Large intestine (tissue), 3 donors: ENCODE measurements at regions not wholly inside any gene's neighbourhood (a gene's known extent, or its start where the extent isn't known, plus 50 kb on each side); places are given as distances from the start of the nearest gene placed in this dataset.

Experiments
- DNase-seq, 2 donors: peaks; one replicate each; pipeline versions ENCODE4 v3.0.0 to v3.0.0-alpha.2; 2013
- H3K27ac ChIP-seq: one replicate; pipeline ENCODE4 v1.5.1; 2013; ENCODE audit warnings: low read length
- H3K27me3 ChIP-seq: 2 replicates; pipeline ENCODE4 v1.6.1; 2013; ENCODE audit warnings: low read length; ENCODE audit not compliant: control insufficient read depth, insufficient read depth
- H3K36me3 ChIP-seq: 2 replicates; pipeline ENCODE4 v1.6.1; 2013; ENCODE audit warnings: low read length; ENCODE audit not compliant: control insufficient read depth, insufficient read depth
- H3K4me1 ChIP-seq: one replicate; pipeline ENCODE4 v1.6.1; 2013; ENCODE audit warnings: low read length; ENCODE audit not compliant: control insufficient read depth, insufficient read depth
- H3K4me3 ChIP-seq: one replicate; pipeline ENCODE4 v1.5.1; 2013; ENCODE audit warnings: low read length
- H3K9me3 ChIP-seq: one replicate; pipeline ENCODE4 v1.6.1; 2013; ENCODE audit warnings: mild to moderate bottlenecking, low read depth, low read length, moderate library complexity; ENCODE audit not compliant: control insufficient read depth
- whole genome bisulfite sequencing: methylation state at CpG from one replicate; pipeline ENCODE4 v1.1.5; 2013; ENCODE audit warnings: low lambda C conversion rate; ENCODE audit not compliant: insufficient coverage; 5-methylcytosine and 5-hydroxymethylcytosine counted together

- no peak overlapping the region for H3K4me3 ChIP-seq
- peaks cover 12% of the 10 kb centered on the region for H3K4me1 ChIP-seq
- peaks cover 43% of the 10 kb centered on the region for H3K36me3 ChIP-seq
- WGBS: no CpG with 5 or more reads among the region's 8 CpGs
- H3K27ac ChIP-seq: no peak overlapping the region
- DNase-seq: no peak
- H3K27me3 ChIP-seq: no peaks in the 10 kb centered on the region
- no peaks in the 10 kb centered on the region for H3K9me3 ChIP-seq
These were observed 259.7 kb downstream of the SEC14L1 start for GRCh38 chr17:77400445-77400870.

GRCh38 chr17:77402159-77402731 lies 261.5 kb downstream of the SEC14L1 start:
- WGBS: no CpG with 5 or more reads among the region's 34 CpGs
- Histone ChIP-seq H3K27ac (no peak overlapping the region), H3K4me1 (peaks cover 12% of the 10 kb centered on the region), H3K9me3 (no peaks in the 10 kb centered on the region), H3K27me3 (no peaks in the 10 kb centered on the region), H3K36me3 (peaks cover 46% of the 10 kb centered on the region), H3K4me3 (no peak overlapping the region)
- DNase-seq: no peak

DNA sequence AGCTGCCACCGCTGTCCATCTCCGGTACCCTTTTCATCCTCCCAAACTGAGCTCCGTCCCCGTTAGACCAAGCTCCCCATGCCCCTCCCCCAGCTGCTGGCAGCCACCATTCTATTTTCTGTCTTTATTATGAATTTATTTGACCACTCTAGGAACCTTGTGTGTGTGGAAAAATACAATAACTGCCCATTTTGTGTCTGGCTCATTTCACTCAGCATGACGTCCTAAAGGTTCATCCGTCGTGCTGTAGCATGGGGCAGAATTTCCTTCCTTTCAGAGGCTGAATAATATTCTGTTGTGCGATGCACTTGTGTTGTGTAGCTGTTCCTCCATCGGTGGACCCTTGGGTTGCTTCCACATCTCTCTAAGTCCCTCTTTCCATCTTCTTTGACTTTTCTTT lies 263.1 kb downstream of the SEC14L1 start:
- H3K4me3 ChIP-seq: no peak overlapping the region
- H3K27me3 ChIP-seq: no peaks in the 10 kb centered on the region
- H3K27ac ChIP-seq: no peak overlapping the region
- peaks cover 44% of the 10 kb centered on the region for H3K36me3 ChIP-seq
- 100% methylated on average over 3 of the region's 9 CpGs for WGBS
- peaks cover 19% of the 10 kb centered on the region for H3K4me1 ChIP-seq
- H3K9me3 ChIP-seq: no peaks in the 10 kb centered on the region
- no peak for DNase-seq

DNA sequence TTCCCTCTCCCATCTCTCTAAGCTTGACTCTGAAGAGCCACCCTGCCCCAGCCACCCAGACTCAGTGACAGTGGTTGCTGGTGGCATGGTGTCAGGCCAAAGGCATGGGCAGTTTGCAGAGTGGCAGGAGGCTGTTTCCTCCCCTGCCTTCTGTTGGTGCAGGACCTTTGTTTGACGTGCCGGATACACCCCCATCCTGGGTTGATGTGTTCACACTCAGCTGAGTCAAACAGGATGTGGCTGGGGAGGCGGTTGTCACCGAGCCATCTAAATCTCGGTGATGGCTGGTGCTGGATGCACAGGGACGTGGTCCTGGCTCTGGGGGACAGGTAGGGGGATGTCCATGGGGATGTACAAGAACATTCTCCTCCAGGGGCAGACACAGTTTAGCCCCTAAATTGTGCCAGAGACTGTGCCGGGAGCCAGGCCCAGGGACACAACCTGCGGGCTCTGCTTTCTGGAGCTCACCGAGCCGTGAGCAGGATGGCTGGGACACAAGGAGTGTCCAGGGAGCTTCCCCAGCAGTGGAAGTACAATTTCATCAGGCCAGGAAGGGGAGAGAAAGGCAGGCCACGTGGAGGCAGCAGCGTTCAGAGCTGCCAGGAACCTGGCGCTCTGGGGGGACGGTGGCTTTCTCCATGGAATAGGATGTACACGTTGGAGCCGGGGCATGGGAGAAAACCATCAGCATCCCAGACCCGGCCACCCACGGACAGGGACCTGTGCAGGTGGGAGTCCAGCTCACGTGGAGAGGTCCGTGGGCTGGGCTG lies 264.2 kb downstream of the SEC14L1 start:
- H3K27me3 ChIP-seq: no peaks in the 10 kb centered on the region
- peaks cover 21% of the 10 kb centered on the region for H3K4me1 ChIP-seq
- H3K9me3 ChIP-seq: no peaks in the 10 kb centered on the region
- H3K4me3 ChIP-seq: no peak overlapping the region
- H3K27ac ChIP-seq: no peak overlapping the region
- WGBS: no CpG with 5 or more reads among the region's 20 CpGs
- no peak for DNase-seq
- H3K36me3 ChIP-seq: peaks cover 47% of the 10 kb centered on the region

DNA sequence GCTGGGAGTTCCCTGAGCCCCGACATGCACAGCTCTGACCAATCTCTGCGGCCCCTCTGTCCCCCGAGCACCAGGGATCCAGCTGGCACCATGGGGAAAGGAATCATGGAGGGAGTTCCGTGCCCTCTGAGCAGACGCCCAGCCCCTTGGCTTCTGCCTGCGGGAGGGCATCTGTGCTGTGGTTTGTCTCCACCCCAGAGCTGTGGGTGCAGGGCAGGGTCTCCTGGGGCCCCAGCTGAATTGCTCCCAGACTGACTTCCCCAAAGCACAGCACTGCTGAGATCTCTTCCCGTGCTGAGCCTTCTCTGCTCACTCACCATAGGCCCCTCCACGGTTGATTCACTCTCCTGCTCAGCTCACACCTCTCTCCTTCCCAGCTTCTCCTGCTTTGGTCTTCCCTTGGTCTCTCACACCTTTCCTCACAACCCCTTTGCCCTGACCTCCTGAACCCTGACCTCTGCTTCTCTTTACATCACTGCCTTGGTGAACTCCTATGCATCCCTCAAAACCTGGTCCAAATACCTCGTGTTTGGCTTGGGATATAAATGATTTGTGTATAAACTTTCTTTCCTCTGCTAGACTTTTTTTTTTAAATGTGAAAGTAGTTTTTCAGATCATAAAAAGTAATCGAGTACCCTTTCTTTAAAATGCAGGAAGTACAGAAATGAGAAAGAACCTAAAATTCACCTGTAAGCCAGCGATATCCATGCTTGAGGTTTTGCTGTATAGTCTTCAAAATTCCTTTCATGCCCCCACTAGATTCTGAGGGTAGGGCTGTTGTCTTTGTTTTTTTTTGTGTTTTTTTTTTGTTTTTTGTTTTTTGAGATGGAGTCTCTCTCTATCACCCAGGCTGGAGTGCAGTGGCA lies 265.3 kb downstream of the SEC14L1 start:
- DNase-seq: no peak
- WGBS: no CpG with 5 or more reads among the region's 11 CpGs
- Histone ChIP-seq H3K27ac (no peak overlapping the region), H3K36me3 (peaks cover 52% of the 10 kb centered on the region), H3K9me3 (no peaks in the 10 kb centered on the region), H3K4me1 (peaks cover 21% of the 10 kb centered on the region), H3K27me3 (no peaks in the 10 kb centered on the region), H3K4me3 (no peak overlapping the region)

GRCh38 chr17:77407321-77408277 lies 266.8 kb downstream of the SEC14L1 start:
- Histone ChIP-seq H3K27ac (peak overlapping the region; percentile 49), H3K27me3 (no peaks in the 10 kb centered on the region), H3K4me3 (no peak overlapping the region), H3K4me1 (peaks cover 21% of the 10 kb centered on the region), H3K36me3 (peaks cover 46% of the 10 kb centered on the region), H3K9me3 (no peaks in the 10 kb centered on the region)
- WGBS: no CpG with 5 or more reads among the region's 11 CpGs
- no peak for DNase-seq

GRCh38 chr17:77408284-77408683 lies 267.5 kb downstream of the SEC14L1 start:
- peak overlapping the region; percentile 49 for H3K27ac ChIP-seq
- peaks cover 40% of the 10 kb centered on the region for H3K36me3 ChIP-seq
- H3K27me3 ChIP-seq: no peaks in the 10 kb centered on the region
- no peak overlapping the region for H3K4me3 ChIP-seq
- peaks cover 21% of the 10 kb centered on the region for H3K4me1 ChIP-seq
- no peaks in the 10 kb centered on the region for H3K9me3 ChIP-seq
- WGBS: no CpG with 5 or more reads among the region's 9 CpGs
- DNase-seq: no peak

DNA sequence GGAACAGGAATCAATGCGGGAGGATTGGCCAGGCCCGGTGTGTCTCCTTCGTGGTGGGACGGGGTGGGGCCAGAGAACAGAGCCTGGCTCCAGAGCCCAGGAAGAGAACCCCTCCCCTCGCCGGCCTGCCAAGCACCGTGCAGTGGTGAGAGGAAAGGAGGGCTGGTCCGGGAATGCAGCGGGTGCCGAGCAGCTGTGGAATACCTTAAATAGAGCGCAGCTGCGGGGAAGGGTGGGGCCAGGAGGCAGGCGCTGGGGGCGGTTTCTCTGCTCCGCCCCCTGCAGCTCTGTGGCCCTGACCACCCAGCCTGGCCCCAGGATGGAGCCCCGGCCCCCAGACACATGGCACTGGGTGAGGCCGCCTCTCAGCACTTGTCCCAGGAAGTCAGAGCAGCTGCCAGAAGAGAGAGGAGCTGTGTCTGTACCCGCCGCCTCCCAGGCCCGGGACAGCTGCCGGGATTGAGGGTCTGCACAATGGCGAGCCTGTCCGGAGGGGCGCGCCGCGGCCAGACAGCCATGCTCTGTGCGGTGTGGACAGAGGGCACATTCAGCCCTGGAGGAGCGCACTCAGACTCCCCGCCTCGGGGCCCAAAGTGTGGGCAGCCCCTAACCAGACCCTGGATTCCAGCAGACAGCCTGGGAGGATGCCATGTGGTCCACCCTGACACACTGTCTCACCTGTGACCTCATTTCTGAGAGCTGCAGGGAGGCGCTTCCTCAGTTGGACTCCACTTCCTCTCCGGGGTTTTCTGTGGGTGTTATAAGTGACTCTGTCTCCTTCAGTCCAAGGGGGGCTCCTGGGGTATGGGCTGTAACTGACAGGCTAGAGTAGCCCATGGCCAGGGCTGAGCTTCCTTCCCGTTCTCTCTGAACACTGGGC lies 268.8 kb downstream of the SEC14L1 start:
- Histone ChIP-seq H3K36me3 (peaks cover 36% of the 10 kb centered on the region), H3K27me3 (no peaks in the 10 kb centered on the region), H3K4me3 (no peak overlapping the region), H3K4me1 (peaks cover 21% of the 10 kb centered on the region), H3K27ac (peak overlapping the region; percentile 53), H3K9me3 (no peaks in the 10 kb centered on the region)
- peak in 1 of 2 donors; percentile 56 for DNase-seq
- no CpG with 5 or more reads among the region's 34 CpGs for WGBS

GRCh38 chr17:77410470-77410869 lies 269.7 kb downstream of the SEC14L1 start:
- peaks cover 21% of the 10 kb centered on the region for H3K4me1 ChIP-seq
- H3K27ac ChIP-seq: no peak overlapping the region
- 100% methylated on average over 2 of the region's 13 CpGs for WGBS
- no peaks in the 10 kb centered on the region for H3K9me3 ChIP-seq
- H3K4me3 ChIP-seq: no peak overlapping the region
- no peaks in the 10 kb centered on the region for H3K27me3 ChIP-seq
- no peak for DNase-seq
- H3K36me3 ChIP-seq: peaks cover 34% of the 10 kb centered on the region
